ENCODE measurements at regions not wholly inside any gene's neighbourhood (a gene's known extent, or its start where the extent isn't known, plus 50 kb on each side); places are given as distances from the start of the nearest gene placed in this dataset.

DNA sequence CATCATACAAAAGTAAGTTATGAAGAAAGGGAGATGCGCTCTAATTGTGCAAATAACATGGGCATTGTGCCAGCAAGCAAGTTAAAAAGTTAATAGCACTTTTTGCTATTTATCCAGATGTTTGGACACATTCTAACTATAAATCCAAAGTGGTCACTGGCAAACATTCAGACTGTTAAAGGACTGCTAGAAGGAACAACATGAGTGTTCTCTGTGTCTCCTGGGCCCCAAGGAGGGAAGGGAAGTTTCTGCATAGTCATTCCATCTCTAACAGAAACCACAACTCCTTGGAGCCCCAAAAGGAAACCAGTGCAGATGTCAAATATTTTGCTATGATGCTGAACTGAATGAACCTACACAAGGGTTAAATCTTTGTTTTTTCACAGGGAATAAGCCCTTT is 213.3 kb upstream of the HNRNPA3 start:
- TF ChIP-seq HOXB5 (CRISPR knock-in tag; IDR thresholded peaks at IDR 0.05) = no peak
- TF ChIP-seq SREBF2 (IDR thresholded peaks at IDR 0.05) = no peak
- no peak for TF ChIP-seq POLR2A (IDR thresholded peaks at IDR 0.05; ENCODE audit: low read length)
- TF ChIP-seq CTCF (IDR thresholded peaks at IDR 0.05) = no peak
- no peak for TF ChIP-seq CHD4 (IDR thresholded peaks at IDR 0.05; ENCODE audit: borderline replicate concordance)
- TF ChIP-seq RNF2 (IDR thresholded peaks at IDR 0.05; ENCODE audit: borderline replicate concordance, low read depth) = no peak
- no peak for TF ChIP-seq MYC (IDR thresholded peaks at IDR 0.05; ENCODE audit: borderline replicate concordance, low read length)
- no peak for TF ChIP-seq NR3C1 (IDR thresholded peaks at IDR 0.05)
- no peak for TF ChIP-seq POLR2AphosphoS2 (conservative IDR thresholded peaks at IDR 0.05; ENCODE audit: low read length)
- TF ChIP-seq ZNF302 (CRISPR knock-in tag; IDR thresholded peaks at IDR 0.05) = no peak
- TF ChIP-seq JUN (IDR thresholded peaks at IDR 0.05) = no peak
- TF ChIP-seq FOSL2 (IDR thresholded peaks at IDR 0.05) = no peak
- TF ChIP-seq FOSL2 (CRISPR knock-in tag; IDR thresholded peaks at IDR 0.05) = no peak
- no peak for TF ChIP-seq RFX5 (IDR thresholded peaks at IDR 0.05)
- no peak for TF ChIP-seq CEBPB (IDR thresholded peaks at IDR 0.05)

Data from A549 (cell line).